Endothelial cell of umbilical vein (primary cell): ENCODE measurements at regions not wholly inside any gene's neighbourhood (a gene's known extent, or its start where the extent isn't known, plus 50 kb on each side); places are given as distances from the start of the nearest gene placed in this dataset.

Experiments
- CTCF ChIP-seq, 2 donors: IDR thresholded peaks; 1 replicate in 1 of 2; 2 replicates in 1 of 2; pipeline ENCODE4 v1.5.1; 2011; ENCODE audit warnings: low read length in 2 of 2, mild to moderate bottlenecking in 2 of 2, moderate library complexity in 2 of 2, control low read depth in 1 of 2, inconsistent platforms in 1 of 2, low read depth in 1 of 2; ENCODE audit not compliant: insufficient read depth in 1 of 2; ENCODE audit errors: extremely low read depth in 1 of 2
- POLR2A ChIP-seq: IDR thresholded peaks from 2 replicates; pipeline ENCODE4 v1.6.1; 2012; ENCODE audit warnings: low read depth, mild to moderate bottlenecking, control low read depth, low read length

DNA sequence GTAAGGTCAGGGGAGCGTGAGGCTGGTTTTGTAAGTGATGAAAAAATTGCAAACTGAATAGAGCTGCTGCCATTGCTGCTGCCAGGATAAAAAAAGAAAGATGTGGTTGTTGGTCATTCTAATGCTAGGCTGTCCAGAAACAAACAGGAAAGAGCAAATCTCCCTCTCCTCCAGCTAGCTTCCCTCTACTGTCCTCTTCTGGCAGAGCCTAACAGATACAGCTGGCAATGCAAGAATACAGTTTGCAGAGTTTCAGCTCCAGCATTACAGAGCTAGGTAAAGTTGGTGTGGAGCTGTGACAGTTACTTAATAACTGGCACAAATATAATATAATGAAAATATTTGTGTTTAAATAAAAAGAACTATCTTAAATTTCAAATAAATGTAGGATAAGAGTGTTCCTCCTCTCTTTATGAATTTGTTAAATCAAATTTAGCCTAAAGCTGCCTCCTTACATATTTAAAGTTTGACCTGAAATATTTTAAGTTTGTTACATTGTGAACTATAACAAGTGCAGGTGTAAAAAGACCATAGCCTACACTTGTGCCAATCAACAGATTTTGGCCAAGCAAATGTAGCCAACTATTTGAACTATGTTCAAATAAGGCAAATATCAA, 407.7 kb downstream of the SH2D4B start:
- TF ChIP-seq CTCF (IDR thresholded peaks at IDR 0.05; ENCODE audit: extremely low read depth in 1 of 2, insufficient read depth in 1 of 2, low read depth in 1 of 2, low read length in 2 of 2), result peak in 1 of 2 donors; percentile 20
- TF ChIP-seq POLR2A, result no peak
